Heart right ventricle (tissue), 16 donors: ENCODE measurements at regions not wholly inside any gene's neighbourhood (a gene's known extent, or its start where the extent isn't known, plus 50 kb on each side); places are given as distances from the start of the nearest gene placed in this dataset.

Experiments
- ATAC-seq, 8 donors: fragments of 200-7000 bp; cut with Tn5 transposase; one replicate each; pipeline ENCODE4 v1.9.1; 2020; ENCODE audit warnings: mild to moderate bottlenecking in 8 of 8, moderate library complexity in 8 of 8, moderate number of reproducible peaks in 1 of 8
- DNase-seq, 2 donors: peaks; one replicate each; pipeline ENCODE4 v3.0.0-alpha.2; 2020
- H3K27ac ChIP-seq, 10 donors: fragments of 200-600 bp; sonication (generic) in 2 of 10; one replicate each; pipeline versions ENCODE4 v1.5.0 to v1.8.0; 2020 to 2022; ENCODE audit warnings: mild to moderate bottlenecking in 3 of 10
- H3K27me3 ChIP-seq, 7 donors: fragments of 200-600 bp; one replicate each; pipeline ENCODE4 v1.8.0; 2021 to 2022; ENCODE audit warnings: mild to moderate bottlenecking in 2 of 7
- H3K36me3 ChIP-seq, 9 donors: fragments of 200-600 bp; sonication (generic) in 1 of 9; one replicate each; pipeline versions ENCODE4 v1.5.0 to v1.8.0; 2020 to 2022; ENCODE audit warnings: mild to moderate bottlenecking in 2 of 9
- H3K4me1 ChIP-seq, 9 donors: fragments of 200-600 bp; sonication (generic) in 1 of 9; one replicate each; pipeline versions ENCODE4 v1.5.0 to v1.8.0; 2020 to 2022; ENCODE audit warnings: mild to moderate bottlenecking in 4 of 9
- H3K4me3 ChIP-seq, 10 donors: fragments of 200-600 bp; sonication (generic) in 2 of 10; one replicate each; pipeline versions ENCODE4 v1.5.0 to v1.8.0; 2020 to 2022; ENCODE audit warnings: mild to moderate bottlenecking in 7 of 10, moderate library complexity in 2 of 10
- H3K9me3 ChIP-seq, 11 donors: fragments of 200-600 bp in 10 of 11; sonication (generic) in 2 of 11; one replicate each; pipeline versions ENCODE4 v1.5.0 to v1.8.0; 2013 to 2022; ENCODE audit warnings: mild to moderate bottlenecking in 2 of 11, control low read depth in 1 of 11, moderate library complexity in 1 of 11
- CTCF ChIP-seq, 9 donors: fragments of 200-600 bp; sonication (generic) in 2 of 9; IDR thresholded peaks; one replicate each; pipeline versions ENCODE4 v1.5.0 to v1.8.0; 2021 to 2022; ENCODE audit warnings: antibody characterized with exemption in 9 of 9, mild to moderate bottlenecking in 5 of 9, moderate library complexity in 1 of 9
- WGBS, 2 donors: extraction: QIAGEN DNeasy Blood & Tissue Kit; methylation state at CpG; one replicate each; pipeline ENCODE4 v1.1.7; 2013; ENCODE audit warnings: inconsistent platforms in 1 of 2; 5-methylcytosine and 5-hydroxymethylcytosine counted together
- intact Hi-C, 10 donors: fragments of 100-400 bp; cut with DNase I; formaldehyde crosslinking; loops; one replicate each; pipeline versions ENCODE4 v1.11.1 to v1.14.2; 2022
- donor health status: Arrhythmogenic right ventricular cardiomyopathy.
- donor health status: ischemic (EF 13 %, LVEDD 7.1; RV severe dilation, severe dysfunction).
- donor health status: healthy with polysubstance abuse.
- donor health status: DM: no; HTN: yes; CAD: no.
- donor health status: DM: no; HTN: no; CAD: no.
- donor health status: ischemic (EF 25% LVEDD 6.9; RV normal size, moderate dysfunction).
- donor health status: ischemic (EF 25% LVEDD 5.7; RV mildly dilated, moderate dysfunction).
- donor health status: healthy.
- donor health status: DM: yes; HTN: yes; CAD: no.
- donor health status: Ischemic cardiomyopathy.
- donor health status: ischemic (EF 35%, LVEDD 5.7; RV mildly dilated, moderate dysfunction).
- donor health status: nonischemic (EF 11% LVEDD 7.7; RV severe dilation, severe dysfunction).
- donor health status: DM: yes; HTN: yes; CAD: no.
- donor health status: PGD.
- donor health status: ischemic (EF 29% LVEDD 5.4; RV normal size, mild dysfunction).
- donor health status: nonischemic (EF 23%, LVEDD 6.1; RV moderate dilation, normal function).

GRCh38 chr22:26892166-26893041, 235.0 kb downstream of the MIAT start:
- Histone ChIP-seq H3K9me3 (no peaks in the 10 kb centered on the region), H3K4me1 (peaks cover 0 to 6% (median 3%) of the 10 kb centered on the region in 9 donors), H3K27me3 (no peaks in the 10 kb centered on the region), H3K27ac (no peak overlapping the region), H3K36me3 (no peaks in the 10 kb centered on the region), H3K4me3 (no peak overlapping the region)
- 65 to 74% methylated on average over 20 of the region's 20 CpGs for WGBS, 2 donors
- ATAC-seq (no peak), DNase-seq (no peak)
- intact Hi-C loops: no loop called here
- no peak for TF ChIP-seq CTCF (IDR thresholded peaks at IDR 0.05)

- peaks cover 0 to 7% (median 0%) of the 10 kb centered on the region in 7 donors for H3K27me3 ChIP-seq
- intact Hi-C loops: no loop called here
- H3K4me3 ChIP-seq: no peak overlapping the region
- no peak overlapping the region for H3K27ac ChIP-seq
- ATAC-seq (no peak), DNase-seq (no peak)
- H3K9me3 ChIP-seq: no peaks in the 10 kb centered on the region
- H3K36me3 ChIP-seq: no peaks in the 10 kb centered on the region
- no peak for TF ChIP-seq CTCF (IDR thresholded peaks at IDR 0.05)
- H3K4me1 ChIP-seq: no peaks in the 10 kb centered on the region
- 83 to 87% methylated on average over 18 of the region's 18 CpGs for WGBS, 2 donors
These were observed 236.1 kb downstream of the MIAT start for GRCh38 chr22:26893173-26894110.

GRCh38 chr22:26894362-26894761, 237.0 kb downstream of the MIAT start:
- Histone ChIP-seq H3K27me3 (peaks cover 0 to 10% (median 0%) of the 10 kb centered on the region in 7 donors), H3K36me3 (no peaks in the 10 kb centered on the region), H3K9me3 (no peaks in the 10 kb centered on the region), H3K4me3 (no peak overlapping the region), H3K27ac (no peak overlapping the region), H3K4me1 (no peaks in the 10 kb centered on the region)
- no peak for TF ChIP-seq CTCF (IDR thresholded peaks at IDR 0.05)
- intact Hi-C loops: no loop called here
- WGBS, 2 donors: 89% methylated on average over 5 of the region's 5 CpGs
- no peak for DNase-seq
- ATAC-seq: no peak

GRCh38 chr22:26894766-26895485, 237.5 kb downstream of the MIAT start:
- Histone ChIP-seq H3K4me3 (no peak overlapping the region), H3K4me1 (no peaks in the 10 kb centered on the region), H3K27ac (peak overlapping the region in 1 of 10 donors; percentile 8), H3K36me3 (no peaks in the 10 kb centered on the region), H3K27me3 (peaks cover 0 to 14% (median 4%) of the 10 kb centered on the region in 7 donors), H3K9me3 (no peaks in the 10 kb centered on the region)
- ATAC-seq (peak in 1 of 8 donors; percentile 39), DNase-seq (no peak)
- intact Hi-C loops: no loop called here
- WGBS, 2 donors: 62 to 63% methylated on average over 5 of the region's 5 CpGs
- no peak for TF ChIP-seq CTCF (IDR thresholded peaks at IDR 0.05)
